ENCODE measurements at regions not wholly inside any gene's neighbourhood (a gene's known extent, or its start where the extent isn't known, plus 50 kb on each side); places are given as distances from the start of the nearest gene placed in this dataset.

DNA sequence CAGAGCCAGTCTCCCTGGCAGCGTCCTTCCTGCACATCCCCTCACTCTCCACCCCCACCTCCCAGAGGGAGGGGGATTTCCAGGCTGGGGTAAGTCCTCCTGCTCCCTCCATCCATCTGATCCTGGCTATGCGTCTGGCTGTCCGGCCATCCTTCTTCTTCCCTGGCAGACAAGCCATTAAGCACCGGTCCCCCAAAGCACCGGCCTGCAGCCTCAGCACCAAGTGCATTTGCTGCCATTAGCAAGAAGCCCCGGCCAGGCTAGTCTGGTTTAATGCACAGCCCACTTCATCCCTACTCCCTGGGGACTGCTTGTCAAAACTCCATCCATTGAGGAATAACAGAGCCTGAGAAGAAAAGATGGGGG is 208.7 kb upstream of the IER5L start:
- Histone ChIP-seq H3K27me3 (no peaks in the 10 kb centered on the region), H3K36me3 (no peaks in the 10 kb centered on the region), H3K4me1 (peaks cover 0 to 25% (median 15%) of the 10 kb centered on the region in 12 donors), H3K4me3 (no peak overlapping the region), H3K9me3 (no peaks in the 10 kb centered on the region), H3K27ac (no peak overlapping the region)
- 83 to 89% (median 85%) methylated on average over 6 of the region's 6 CpGs for WGBS, 4 donors
- peak in 1 of 5 donors; percentile 25 for DNase-seq
- TF ChIP-seq, protein P1, sequence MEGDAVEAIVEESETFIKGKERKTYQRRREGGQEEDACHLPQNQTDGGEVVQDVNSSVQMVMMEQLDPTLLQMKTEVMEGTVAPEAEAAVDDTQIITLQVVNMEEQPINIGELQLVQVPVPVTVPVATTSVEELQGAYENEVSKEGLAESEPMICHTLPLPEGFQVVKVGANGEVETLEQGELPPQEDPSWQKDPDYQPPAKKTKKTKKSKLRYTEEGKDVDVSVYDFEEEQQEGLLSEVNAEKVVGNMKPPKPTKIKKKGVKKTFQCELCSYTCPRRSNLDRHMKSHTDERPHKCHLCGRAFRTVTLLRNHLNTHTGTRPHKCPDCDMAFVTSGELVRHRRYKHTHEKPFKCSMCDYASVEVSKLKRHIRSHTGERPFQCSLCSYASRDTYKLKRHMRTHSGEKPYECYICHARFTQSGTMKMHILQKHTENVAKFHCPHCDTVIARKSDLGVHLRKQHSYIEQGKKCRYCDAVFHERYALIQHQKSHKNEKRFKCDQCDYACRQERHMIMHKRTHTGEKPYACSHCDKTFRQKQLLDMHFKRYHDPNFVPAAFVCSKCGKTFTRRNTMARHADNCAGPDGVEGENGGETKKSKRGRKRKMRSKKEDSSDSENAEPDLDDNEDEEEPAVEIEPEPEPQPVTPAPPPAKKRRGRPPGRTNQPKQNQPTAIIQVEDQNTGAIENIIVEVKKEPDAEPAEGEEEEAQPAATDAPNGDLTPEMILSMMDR (IDR thresholded peaks at IDR 0.05), result no peak
- no peak for TF ChIP-seq POLR2A (IDR thresholded peaks at IDR 0.05)
- no peak for ATAC-seq
- intact Hi-C loops (cut with DNase I), result loop anchor here in 3 of 10 donors (10.0 kb wide), 2 partner anchors 212 to 218 kb away; partner anchors contain the start of gene IER5L (in 2 of the 3)

DNA sequence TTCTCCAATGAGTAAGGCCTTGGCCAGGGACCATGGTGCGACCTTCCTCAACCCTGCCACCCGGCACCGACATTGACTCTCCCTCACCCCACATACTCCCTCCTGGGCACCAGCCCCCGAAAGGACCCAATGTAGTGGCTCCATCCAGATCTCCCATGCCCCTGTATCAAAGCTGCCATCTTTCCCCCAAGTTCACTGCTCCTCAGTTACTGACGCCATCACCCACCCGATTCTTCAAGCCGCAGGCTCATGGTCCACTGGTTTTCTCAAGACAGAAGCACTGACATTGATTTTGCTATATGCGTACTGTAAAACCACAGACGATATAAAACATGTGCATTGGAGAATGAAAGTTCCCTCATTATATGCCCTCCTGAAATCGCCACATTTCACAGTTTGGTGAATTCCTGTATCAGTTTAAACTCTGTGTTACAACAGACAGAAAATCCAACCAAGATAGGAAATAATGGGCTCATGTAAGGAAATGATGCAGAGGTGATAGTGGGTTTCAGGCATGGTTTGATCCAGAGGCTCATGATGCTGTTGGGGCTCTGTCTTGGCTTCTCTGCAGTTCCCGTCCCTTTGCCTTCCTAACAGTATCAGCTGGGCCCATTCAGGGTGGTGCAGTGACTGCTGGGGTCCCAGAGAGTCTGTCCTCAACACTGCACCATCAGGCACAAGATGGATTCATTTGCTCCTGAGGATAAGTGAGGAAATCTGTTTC is 207.3 kb upstream of the IER5L start:
- ATAC-seq (no peak), DNase-seq (peak in 1 of 5 donors; percentile 3)
- Histone ChIP-seq H3K9me3 (no peaks in the 10 kb centered on the region), H3K4me3 (no peak overlapping the region), H3K36me3 (no peaks in the 10 kb centered on the region), H3K27ac (no peak overlapping the region), H3K27me3 (no peaks in the 10 kb centered on the region), H3K4me1 (peaks cover 0 to 25% (median 15%) of the 10 kb centered on the region in 12 donors)
- WGBS, 4 donors, result 89 to 98% (median 92%) methylated on average over 11 of the region's 11 CpGs
- intact Hi-C loops (cut with DNase I), result loop anchor here in 3 of 10 donors (10.0 kb wide), 2 partner anchors 211 to 219 kb away; partner anchors contain the start of gene IER5L (in 2 of the 3)
- TF ChIP-seq POLR2A (IDR thresholded peaks at IDR 0.05), result no peak
- TF ChIP-seq, protein P1 (IDR thresholded peaks at IDR 0.05), result no peak

DNA sequence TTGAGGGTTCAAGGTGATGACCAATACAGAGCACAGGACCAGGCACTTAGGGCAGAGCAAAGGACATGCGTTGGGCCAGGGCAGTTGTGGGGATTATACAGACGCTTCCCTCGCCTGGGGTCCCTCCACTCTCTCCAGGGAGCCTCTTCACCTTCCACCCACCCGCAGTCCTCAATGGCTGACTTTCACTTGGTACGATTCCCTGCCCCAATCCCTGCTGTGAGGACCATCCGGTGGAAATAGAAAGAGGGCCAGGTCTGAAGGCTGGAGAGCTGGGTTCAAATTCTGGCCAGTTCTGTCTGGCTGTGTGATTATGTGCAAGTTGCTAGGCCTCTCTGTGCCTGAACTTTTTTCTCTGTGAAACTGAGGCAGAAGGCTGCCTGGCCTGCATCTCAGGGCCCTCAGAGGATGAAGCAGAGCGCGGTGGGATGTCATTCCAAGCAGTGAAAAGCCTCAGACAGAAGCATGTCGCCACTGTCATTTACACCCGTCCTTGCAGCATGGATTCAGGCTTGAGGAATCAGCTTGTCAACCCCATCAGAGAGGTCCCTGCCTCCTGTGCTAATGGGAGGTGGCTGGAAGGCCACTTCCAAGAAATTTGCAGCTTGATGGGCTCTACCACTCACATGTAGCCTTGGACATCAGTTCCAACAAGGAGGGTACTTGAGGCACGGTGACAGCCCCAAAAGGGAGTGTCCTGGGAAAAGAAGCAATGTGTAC is 206.6 kb upstream of the IER5L start:
- Histone ChIP-seq H3K4me1 (peaks cover 0 to 25% (median 15%) of the 10 kb centered on the region in 12 donors), H3K27me3 (no peaks in the 10 kb centered on the region), H3K27ac (peak overlapping the region in 8 of 12 donors; percentile 90 to 98 (median 96)), H3K36me3 (no peaks in the 10 kb centered on the region), H3K4me3 (peak overlapping the region in 1 of 12 donors; percentile 70), H3K9me3 (no peaks in the 10 kb centered on the region)
- DNase-seq (peak in 1 of 5 donors; percentile 45), ATAC-seq (no peak)
- TF ChIP-seq, protein P1 (IDR thresholded peaks at IDR 0.05), result no peak
- no peak for TF ChIP-seq POLR2A (IDR thresholded peaks at IDR 0.05)
- intact Hi-C loops (cut with DNase I), result loop anchor here in 3 of 10 donors (5.0 to 10.0 kb wide), 3 partner anchors 210 to 223 kb away; partner anchors contain the start of gene IER5L (in 2 of the 3)
- WGBS, 4 donors, result 94 to 99% (median 96%) methylated on average over 11 of the region's 11 CpGs

Measured in heart left ventricle (tissue), 16 donors.